ENCODE measurements at regions not wholly inside any gene's neighbourhood (a gene's known extent, or its start where the extent isn't known, plus 50 kb on each side); places are given as distances from the start of the nearest gene placed in this dataset.
A peak's percentile ranks its signal among the peaks of the same experiment; 100 is the strongest.

DNA sequence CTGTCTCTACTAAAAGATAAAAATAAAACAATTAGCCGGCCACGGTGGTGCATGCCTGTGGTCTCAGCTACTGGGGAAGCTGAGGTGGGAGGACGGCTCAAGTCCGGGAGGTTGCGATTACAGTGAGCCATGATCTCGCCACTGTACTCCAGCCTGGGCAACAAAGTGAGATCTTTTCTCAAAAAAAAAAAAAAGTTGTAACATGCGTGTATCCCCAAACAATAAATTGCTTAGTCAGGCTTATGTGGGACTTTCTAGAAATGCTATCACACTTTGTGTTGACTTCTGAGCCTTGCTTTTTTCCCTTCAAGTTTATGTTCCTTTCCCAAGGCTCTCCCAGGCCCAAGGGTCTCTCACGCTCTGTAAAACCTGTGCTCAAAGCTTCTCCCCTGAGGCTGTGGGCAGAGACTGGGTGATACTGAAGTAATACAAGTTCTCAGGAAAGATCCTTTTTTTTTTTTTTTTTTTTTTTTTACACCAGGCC is 88.0 kb upstream of the TNS3 start:
- peak; percentile 35 for DNase-seq (ENCODE audit: low read depth)
- TF ChIP-seq, protein P1, sequence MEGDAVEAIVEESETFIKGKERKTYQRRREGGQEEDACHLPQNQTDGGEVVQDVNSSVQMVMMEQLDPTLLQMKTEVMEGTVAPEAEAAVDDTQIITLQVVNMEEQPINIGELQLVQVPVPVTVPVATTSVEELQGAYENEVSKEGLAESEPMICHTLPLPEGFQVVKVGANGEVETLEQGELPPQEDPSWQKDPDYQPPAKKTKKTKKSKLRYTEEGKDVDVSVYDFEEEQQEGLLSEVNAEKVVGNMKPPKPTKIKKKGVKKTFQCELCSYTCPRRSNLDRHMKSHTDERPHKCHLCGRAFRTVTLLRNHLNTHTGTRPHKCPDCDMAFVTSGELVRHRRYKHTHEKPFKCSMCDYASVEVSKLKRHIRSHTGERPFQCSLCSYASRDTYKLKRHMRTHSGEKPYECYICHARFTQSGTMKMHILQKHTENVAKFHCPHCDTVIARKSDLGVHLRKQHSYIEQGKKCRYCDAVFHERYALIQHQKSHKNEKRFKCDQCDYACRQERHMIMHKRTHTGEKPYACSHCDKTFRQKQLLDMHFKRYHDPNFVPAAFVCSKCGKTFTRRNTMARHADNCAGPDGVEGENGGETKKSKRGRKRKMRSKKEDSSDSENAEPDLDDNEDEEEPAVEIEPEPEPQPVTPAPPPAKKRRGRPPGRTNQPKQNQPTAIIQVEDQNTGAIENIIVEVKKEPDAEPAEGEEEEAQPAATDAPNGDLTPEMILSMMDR (IDR thresholded peaks at IDR 0.05; ENCODE audit: insufficient read depth, low read depth, low read length, missing control alignments) = no peak
- H3K4me3 ChIP-seq (ENCODE audit: low read depth, low read length) = no peak overlapping the region; the same call in 1 of the 2 replicates

DNA sequence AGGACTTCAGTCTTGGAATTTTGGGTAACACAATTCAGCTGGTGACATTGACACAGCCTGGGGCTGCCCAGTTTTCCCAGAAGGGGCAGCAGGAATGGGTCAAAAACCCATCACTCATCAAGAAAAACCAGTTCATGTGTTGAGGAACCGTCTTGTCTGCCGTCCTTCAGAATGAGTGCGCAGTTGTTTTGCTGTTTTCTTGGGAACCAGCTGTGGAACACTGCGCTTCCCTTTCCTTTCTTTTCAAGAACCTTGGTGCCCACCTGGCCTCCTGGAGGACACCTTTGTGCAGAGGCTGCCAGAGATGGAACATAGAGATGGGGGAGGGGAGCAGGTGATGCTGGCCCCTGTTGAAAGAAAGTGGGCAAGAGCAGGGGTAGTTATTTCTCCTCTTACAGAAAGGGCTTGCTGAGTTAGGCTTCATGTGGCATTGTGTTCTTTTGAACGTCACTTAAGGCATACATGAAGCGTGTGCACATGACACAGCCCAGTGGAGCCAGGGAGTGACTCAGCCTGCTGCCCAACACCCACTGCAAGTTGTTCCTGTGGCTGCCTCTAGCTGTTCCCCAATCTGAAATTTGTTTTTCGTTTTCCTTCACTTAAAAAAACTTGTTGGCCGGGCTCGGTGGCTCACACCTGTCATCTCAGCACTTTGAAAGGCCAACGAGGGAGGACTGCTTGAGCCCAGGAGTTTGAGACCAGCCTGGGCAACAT is 87.4 kb upstream of the TNS3 start:
- TF ChIP-seq, protein P1 (IDR thresholded peaks at IDR 0.05; ENCODE audit: insufficient read depth, low read depth, low read length, missing control alignments) = no peak
- DNase-seq (ENCODE audit: low read depth) = peak; percentile 92
- H3K4me3 ChIP-seq (ENCODE audit: low read depth, low read length) = no peak overlapping the region

DNA sequence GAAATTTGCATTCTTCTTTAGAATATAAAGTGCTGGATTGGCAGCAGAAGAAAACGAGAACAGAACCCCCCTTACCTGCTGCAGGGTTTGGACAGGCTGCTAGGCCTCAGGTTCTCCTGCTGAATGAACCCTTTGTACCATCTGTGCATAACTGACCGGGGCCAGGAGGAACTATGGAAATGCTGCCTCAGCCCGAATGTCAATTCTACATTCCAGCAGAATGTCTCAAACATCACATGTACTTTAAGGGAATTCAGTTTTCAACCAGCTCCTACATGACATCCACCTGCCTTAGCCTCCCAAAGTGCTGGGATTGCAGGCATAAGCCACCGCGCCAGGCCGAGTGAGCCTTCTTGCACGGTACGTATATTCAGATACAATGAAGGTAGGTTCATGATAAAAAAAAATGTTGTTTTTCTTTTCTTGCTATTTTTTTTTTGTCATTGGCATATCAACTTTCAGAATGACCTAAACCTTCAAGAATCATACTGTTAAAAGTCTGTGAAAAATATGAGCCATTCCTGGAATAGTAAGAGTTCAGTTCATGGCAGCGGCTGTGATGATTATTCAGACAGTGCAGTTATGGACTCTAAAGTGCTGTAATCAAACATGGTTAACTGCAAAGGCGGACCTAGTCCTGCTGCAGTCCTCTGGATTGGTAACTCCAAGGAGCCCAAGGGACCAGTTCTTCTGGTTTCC is 84.4 kb upstream of the TNS3 start:
- TF ChIP-seq, protein P1 (IDR thresholded peaks at IDR 0.05; ENCODE audit: insufficient read depth, low read depth, low read length, missing control alignments) = no peak
- H3K4me3 ChIP-seq (ENCODE audit: low read depth, low read length) = no peak overlapping the region
- DNase-seq (ENCODE audit: low read depth) = no peak

DNA sequence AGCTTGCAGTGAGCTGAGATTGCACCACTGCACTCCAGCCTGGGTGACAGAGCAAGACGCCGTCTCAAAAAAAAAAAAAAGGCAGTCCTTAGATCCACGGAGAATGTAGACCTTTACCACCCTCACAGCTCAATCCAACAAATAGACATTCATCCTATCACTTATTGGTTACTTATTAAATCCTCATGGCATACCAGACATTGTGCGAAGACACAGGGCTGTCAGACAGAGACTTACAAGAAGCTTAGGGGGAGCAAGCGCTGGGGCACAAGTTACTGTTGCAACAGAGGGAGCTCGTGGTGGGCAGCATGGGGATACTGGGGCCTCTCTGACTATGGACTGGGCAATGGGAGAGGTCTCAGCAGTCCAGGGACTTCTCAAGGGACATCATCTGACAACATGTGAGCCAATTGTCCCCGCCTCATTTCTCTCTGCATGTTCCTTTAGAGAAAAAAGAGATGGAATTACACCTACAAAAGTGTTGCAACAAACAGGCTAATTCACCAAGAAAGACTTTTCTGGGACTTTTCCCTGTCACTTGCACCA is 82.8 kb upstream of the TNS3 start:
- TF ChIP-seq, protein P1 (IDR thresholded peaks at IDR 0.05; ENCODE audit: insufficient read depth, low read depth, low read length, missing control alignments) = no peak
- DNase-seq (ENCODE audit: low read depth) = no peak
- H3K4me3 ChIP-seq (ENCODE audit: low read depth, low read length) = no peak overlapping the region

DNA sequence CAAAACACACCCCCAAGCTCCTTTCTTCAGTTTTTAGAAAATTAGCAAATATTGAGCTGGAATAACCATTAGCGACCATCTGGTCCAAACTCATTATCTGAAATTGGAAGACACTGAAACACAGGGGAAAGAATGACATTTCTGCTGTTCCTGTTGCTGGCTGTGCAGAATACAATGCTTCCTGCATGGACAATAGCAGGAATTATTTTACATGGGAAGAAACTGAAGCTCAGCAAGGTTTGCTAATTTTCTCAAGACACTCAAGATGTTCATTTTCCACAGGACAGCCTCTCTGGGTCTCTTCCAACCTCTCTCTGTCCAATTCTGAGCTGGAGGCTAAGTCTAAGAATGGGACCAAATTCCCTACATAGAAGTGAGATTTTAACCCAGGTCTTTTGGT is 81.9 kb upstream of the TNS3 start:
- no peak overlapping the region for H3K4me3 ChIP-seq (ENCODE audit: low read depth, low read length)
- DNase-seq (ENCODE audit: low read depth) = no peak
- TF ChIP-seq, protein P1 (IDR thresholded peaks at IDR 0.05; ENCODE audit: insufficient read depth, low read depth, low read length, missing control alignments) = no peak

- no peak overlapping the region for H3K4me3 ChIP-seq (ENCODE audit: low read depth, low read length)
- TF ChIP-seq, protein P1 (IDR thresholded peaks at IDR 0.05; ENCODE audit: insufficient read depth, low read depth, low read length, missing control alignments) = no peak
- no peak for DNase-seq (ENCODE audit: low read depth)
Measured at GRCh38 chr7:47663213-47663612, 81.3 kb upstream of the TNS3 start.
